HG03039 (cell line): ENCODE measurements at regions not wholly inside any gene's neighbourhood (a gene's known extent, or its start where the extent isn't known, plus 50 kb on each side); places are given as distances from the start of the nearest gene placed in this dataset.

Source experiments
- ATAC-seq: cut with Tn5 transposase; IDR thresholded peaks from one replicate; pipeline ENCODE4 v1.9.1; 2021; ENCODE audit warnings: mild to moderate bottlenecking, moderate library complexity; ENCODE audit not compliant: unreplicated experiment

DNA sequence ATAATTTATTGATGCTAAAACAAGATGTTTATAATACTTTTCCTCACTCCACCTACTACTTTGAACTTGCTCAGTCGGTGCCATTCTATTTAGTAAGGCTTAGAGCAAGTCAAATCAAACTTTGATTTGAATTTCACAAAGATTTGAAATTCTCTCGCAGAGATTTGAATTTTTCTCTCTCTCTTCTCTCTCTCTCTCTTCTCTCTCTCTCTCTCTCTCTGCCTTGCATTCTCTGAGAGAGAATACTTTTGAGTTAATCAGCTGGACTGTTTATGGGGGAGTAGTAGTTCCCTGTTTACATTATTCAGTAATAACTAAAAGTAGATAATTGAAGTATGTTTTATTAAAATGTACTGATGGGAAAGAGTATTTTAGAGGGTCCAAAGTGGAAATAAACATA is 488.5 kb upstream of the ANKRD30A start:
- no peak for ATAC-seq

DNA sequence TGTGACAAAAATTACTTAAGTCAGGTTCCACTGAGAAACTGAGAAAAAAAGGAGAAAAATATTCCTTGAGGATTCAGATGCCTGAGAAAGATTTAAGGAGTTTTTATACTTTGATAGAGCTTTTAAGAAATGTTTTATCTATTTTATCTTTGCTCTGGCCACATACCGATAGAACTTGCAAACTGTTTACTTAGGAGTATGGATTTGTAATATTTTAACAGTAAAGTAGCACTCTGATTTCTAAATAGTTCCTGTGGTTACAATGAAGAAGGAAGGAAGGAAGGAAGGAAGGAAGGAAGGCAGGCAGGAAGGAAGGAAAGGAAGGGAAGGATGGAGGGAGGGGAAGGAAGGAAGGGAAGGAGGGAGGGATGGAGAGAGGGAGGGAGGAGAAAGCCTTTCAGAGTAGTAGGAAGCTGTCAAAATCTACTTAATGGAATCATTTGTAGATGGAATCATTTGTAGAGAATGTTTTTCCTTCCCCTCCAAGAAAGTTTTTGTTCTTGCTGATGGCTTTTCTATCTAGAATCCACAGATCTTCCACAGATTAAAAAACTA is 489.0 kb upstream of the ANKRD30A start:
- no peak for ATAC-seq

GRCh38 chr10:36634916-36635315 is 490.5 kb upstream of the ANKRD30A start:
- ATAC-seq: no peak

DNA sequence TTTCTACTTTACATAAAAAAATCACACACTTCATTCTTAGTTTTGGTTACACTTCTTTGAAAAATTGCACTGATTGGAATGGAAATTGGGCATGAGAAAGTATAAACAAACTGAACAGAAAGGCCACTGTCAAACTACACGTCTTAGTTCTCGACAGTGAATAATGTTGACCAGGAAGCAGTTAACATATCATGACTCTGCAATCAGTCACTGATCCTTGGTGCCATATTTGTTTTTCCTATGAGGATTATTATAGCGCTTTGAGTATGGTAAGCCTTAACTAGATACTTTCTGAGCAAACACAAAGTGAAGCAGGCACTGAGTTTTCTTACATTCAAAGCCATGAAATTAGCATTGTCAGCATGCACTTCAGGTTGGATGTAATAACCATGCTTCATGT is 495.1 kb upstream of the ANKRD30A start:
- ATAC-seq: no peak

DNA sequence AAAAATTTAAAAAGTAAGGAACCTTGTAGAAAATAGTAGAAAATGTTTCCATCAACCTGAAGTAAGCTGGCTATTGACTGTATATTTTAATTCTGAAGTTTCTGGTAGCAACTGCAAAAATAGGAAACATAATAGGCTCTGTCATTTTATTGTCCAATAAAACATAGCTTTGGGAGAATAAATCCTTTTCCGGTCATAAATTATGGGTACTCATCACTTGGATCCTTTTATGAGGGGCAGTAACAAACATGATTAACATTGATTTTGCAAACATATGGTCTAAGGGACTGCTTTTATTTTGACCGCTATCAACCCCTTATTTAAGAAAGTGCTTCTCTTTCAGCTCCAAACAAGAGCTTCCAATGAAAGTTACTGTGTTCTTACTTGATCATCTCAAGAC is 495.9 kb upstream of the ANKRD30A start:
- ATAC-seq: no peak

GRCh38 chr10:36624551-36625100 is 500.8 kb upstream of the ANKRD30A start:
- ATAC-seq: no peak

GRCh38 chr10:36621346-36621745 is 504.1 kb upstream of the ANKRD30A start:
- no peak for ATAC-seq

DNA sequence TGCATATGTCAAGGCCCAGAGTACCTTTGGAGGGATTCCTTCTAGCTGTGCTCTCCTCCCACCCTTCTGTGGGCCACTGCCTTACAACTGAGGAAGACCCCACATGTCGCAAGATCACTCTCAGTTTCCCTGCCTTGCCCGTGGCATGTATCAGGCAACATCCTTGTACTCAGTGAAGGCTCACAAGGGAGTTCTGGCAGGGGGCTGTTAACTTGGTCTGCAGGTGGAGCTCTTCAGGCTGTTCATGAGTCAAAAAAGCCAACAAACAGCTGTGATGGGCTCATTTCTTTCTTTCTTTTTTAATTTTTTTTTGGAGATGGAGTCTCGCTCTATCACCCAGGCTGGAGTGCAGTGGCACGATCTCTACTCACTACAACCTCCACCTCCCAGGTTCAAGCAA is 513.0 kb upstream of the ANKRD30A start:
- no peak for ATAC-seq

- no peak for ATAC-seq
Measured at GRCh38 chr10:36608866-36609265, 516.5 kb upstream of the ANKRD30A start.

DNA sequence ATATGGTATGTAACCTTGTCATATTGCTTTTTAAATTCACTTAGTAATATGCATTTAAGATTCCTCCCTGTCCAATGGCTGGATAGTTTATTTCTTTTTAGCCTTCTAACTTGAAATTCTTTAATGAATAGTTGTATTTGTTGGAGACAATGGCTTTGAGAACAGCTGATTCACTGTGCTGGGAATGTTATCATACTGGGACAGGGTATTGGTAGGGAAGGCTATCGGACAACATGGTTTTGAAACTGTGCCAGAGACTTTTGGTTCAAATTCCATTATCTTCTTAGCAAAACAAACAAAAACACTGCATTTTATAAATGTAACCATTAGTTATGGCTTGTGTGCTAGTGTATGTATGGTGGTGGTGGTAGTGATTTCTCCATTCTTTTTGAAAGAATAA is 517.1 kb upstream of the ANKRD30A start:
- no peak for ATAC-seq

GRCh38 chr10:36606234-36606839 is 519.1 kb upstream of the ANKRD30A start:
- ATAC-seq: no peak

DNA sequence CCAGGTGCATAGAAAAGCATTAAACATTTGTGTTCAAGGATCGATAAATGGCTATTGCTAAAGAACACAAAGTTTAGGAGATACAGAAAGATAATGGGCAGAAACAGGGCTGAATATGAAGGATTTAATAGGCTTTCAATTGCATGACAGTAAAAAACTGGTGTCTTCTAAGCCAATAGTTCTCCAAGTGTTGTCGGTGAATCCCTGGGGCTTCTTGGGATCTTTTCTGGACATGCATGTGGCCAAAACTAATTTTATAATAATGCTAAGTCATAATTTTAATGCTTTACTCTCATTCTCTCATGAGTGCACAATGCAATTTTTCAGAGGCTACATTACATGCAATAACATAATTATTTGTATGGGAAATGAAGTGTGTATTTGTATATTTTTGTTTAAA is 521.1 kb upstream of the ANKRD30A start:
- no peak for ATAC-seq

GRCh38 chr10:36603688-36604087 is 521.7 kb upstream of the ANKRD30A start:
- ATAC-seq: no peak

GRCh38 chr10:36602374-36602773 is 523.0 kb upstream of the ANKRD30A start:
- no peak for ATAC-seq

- ATAC-seq: no peak
Measured at GRCh38 chr10:36597756-36598320, 527.6 kb upstream of the ANKRD30A start.

DNA sequence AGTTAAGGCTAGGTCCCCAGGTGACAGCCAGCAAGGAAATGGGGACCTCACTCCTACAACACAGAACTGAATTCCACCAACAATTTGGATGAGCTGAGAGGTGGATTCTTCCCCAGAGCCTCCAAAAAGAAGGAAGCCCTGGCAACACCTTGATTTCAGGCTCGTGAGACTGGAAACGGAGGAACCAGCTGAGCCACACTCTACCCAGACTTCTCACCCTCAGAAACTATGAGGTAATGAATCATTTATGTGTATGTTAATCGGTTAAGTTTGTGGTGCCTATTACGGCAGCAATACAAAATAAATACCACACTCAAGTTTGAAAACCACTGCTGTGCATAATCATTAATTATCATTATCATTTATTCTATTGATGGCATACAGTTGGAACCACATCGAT is 532.4 kb upstream of the ANKRD30A start:
- ATAC-seq: no peak

GRCh38 chr10:36591436-36591835 is 534.0 kb upstream of the ANKRD30A start:
- ATAC-seq: no peak

DNA sequence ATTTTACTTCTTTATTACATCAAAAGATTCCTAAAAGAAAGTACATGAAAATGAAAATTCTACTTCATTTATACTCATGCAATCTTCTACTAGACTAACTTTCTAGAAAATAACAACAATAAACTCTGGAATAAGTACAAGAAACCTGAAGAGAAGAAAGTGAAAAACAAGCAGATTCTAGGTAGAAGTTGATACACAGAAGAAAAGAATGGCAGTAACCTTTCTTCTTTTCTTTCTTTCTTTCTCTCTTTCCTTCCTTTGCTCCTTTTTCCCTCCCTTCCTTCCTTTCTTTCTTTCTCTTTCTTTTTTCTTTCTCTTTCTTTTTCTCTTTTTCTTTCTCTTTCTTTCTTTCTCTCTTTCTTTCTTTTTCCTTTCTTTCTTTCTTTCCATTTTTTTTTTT is 541.7 kb upstream of the ANKRD30A start:
- ATAC-seq: no peak

DNA sequence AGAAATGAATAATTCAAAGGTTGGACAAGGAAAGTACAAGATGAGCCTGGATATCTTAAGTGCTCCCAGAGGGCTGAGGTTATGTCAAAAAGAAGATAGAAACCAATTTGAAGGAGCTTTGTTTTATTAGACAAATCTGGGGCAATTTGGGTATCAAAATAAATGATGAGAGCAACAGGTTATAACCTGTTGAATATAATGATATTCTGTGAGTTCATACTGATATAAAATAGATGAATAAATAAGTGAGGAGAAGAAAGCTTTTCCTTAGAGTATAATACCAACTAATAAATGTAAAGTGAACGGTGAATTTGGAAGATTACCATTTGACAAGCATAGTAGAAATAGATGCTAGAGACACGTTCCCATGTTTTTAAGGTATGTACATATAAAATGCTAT is 544.2 kb upstream of the ANKRD30A start:
- no peak for ATAC-seq

GRCh38 chr10:36578306-36578705 is 547.1 kb upstream of the ANKRD30A start:
- no peak for ATAC-seq

- ATAC-seq: no peak
Measured at GRCh38 chr10:36577126-36577525, 548.3 kb upstream of the ANKRD30A start.

GRCh38 chr10:36574207-36574606 is 551.2 kb upstream of the ANKRD30A start:
- ATAC-seq: no peak

GRCh38 chr10:36573246-36573645 is 552.2 kb upstream of the ANKRD30A start:
- ATAC-seq: no peak
